Loucy (cell line): ENCODE measurements at regions not wholly inside any gene's neighbourhood (a gene's known extent, or its start where the extent isn't known, plus 50 kb on each side); places are given as distances from the start of the nearest gene placed in this dataset.

Experiments
- CTCF ChIP-seq: fragments of 200-600 bp; sonication (generic); conservative IDR thresholded peaks from 2 replicates; pipeline ENCODE4 v1.5.1; 2014; ENCODE audit warnings: mild to moderate bottlenecking, antibody characterized with exemption, low read length
- EZH2phosphoT487 ChIP-seq: fragments of 200-600 bp; IDR thresholded peaks from 2 replicates; pipeline ENCODE4 v1.6.1; 2018; ENCODE audit warnings: antibody characterized with exemption, mild to moderate bottlenecking, moderate library complexity, borderline replicate concordance

GRCh38 chr14:75334549-75335051 lies 56.0 kb downstream of the FOS start:
- no peak for TF ChIP-seq CTCF
- TF ChIP-seq EZH2phosphoT487 = no peak
